ENCODE measurements at regions not wholly inside any gene's neighbourhood (a gene's known extent, or its start where the extent isn't known, plus 50 kb on each side); places are given as distances from the start of the nearest gene placed in this dataset.
"Not testable (repeated sequence)": the region's sequence is repeated elsewhere in the genome, so short reads cannot be mapped to it uniquely, and the experiment has no call there.

DNA sequence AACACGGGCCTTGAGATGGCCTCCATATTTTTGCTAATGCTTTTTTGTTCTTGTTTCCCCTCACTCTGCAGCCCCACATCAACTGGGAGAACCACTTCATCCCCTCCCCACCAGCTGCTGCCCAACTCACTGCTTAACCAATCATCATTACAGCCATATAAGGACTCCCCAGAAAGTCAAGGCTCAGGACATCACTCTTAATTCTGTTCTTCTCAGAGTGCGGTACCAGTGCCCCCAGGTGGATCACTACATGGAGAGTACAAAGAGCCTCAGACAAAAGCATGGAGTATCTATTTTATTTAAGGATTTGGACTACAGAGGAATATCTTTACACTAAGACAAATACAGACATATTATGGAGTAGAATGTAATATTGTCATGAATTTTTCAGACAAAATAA, 340.6 kb downstream of the PAX3 start:
- Mint-ChIP-seq H3K4me3 (no peak overlapping the region), H3K9me3 (peaks cover 0 to 3% (median 0%) of the 10 kb centered on the region in 8 donors), H3K27me3 (no peaks in the 10 kb centered on the region), H3K36me3 (no peaks in the 10 kb centered on the region), H3K27ac (no peak overlapping the region), H3K4me1 (no peaks in the 10 kb centered on the region)
- DNase-seq: no peak
- H3K27me3 ChIP-seq (ENCODE audit: insufficient read depth, low read length): no peaks in the 10 kb centered on the region
- POLR2A ChIA-PET (ENCODE audit: partially characterized antibody): no interaction called here
- H3K4me1 ChIP-seq (ENCODE audit: insufficient read depth, low read length): no peaks in the 10 kb centered on the region
- H3K36me3 ChIP-seq (ENCODE audit: insufficient read depth, low read length): no peaks in the 10 kb centered on the region
- CTCF ChIA-PET (ENCODE audit: partially characterized antibody): no interaction called here
- no peak overlapping the region for H3K4me3 ChIP-seq (ENCODE audit: low read length in 2 of 2)
- no peak overlapping the region for H3K27ac ChIP-seq (ENCODE audit: low read depth, low read length)
- intact Hi-C loops (cut with micrococcal nuclease): no loop called here
- no peaks in the 10 kb centered on the region for H3K9me3 ChIP-seq (ENCODE audit: control insufficient read depth in 1 of 2, low read length in 2 of 2)

DNA sequence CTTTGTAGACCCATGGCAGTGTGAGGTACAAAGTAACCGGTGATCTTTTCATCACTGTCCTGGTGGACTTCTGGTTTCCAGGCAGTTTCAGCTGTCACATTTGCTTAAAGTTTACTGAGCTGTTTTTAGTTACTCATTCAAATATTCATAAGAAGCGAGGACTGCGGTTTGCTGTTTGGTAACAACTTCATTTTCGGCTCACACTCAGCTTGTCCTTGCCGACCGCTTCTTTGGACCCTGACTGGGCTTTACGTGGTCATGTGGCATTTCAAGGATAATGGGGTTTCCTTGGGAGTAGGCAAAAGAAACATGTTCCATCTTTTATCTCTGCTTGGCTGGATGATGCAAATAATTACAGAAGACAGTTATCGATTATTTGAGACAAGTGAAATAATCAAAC, 350.7 kb downstream of the PAX3 start:
- intact Hi-C loops (cut with micrococcal nuclease): no loop called here
- Histone ChIP-seq H3K27ac (ENCODE audit: low read depth, low read length) (no peak overlapping the region), H3K9me3 (ENCODE audit: control insufficient read depth in 1 of 2, low read length in 2 of 2) (no peaks in the 10 kb centered on the region), H3K4me1 (ENCODE audit: insufficient read depth, low read length) (no peaks in the 10 kb centered on the region), H3K36me3 (ENCODE audit: insufficient read depth, low read length) (no peaks in the 10 kb centered on the region), H3K27me3 (ENCODE audit: insufficient read depth, low read length) (no peaks in the 10 kb centered on the region), H3K4me3 (ENCODE audit: low read length in 2 of 2) (no peak overlapping the region)
- H3K9me3 Mint-ChIP-seq: peaks cover 0 to 2% (median 0%) of the 10 kb centered on the region in 8 donors
- DNase-seq: no peak
- no peaks in the 10 kb centered on the region for H3K4me1 Mint-ChIP-seq
- no peaks in the 10 kb centered on the region for H3K36me3 Mint-ChIP-seq
- H3K27me3 Mint-ChIP-seq: peaks cover 3 to 4% of the 10 kb centered on the region in 2 donors
- H3K4me3 Mint-ChIP-seq: no peak overlapping the region
- ChIA-PET POLR2A (ENCODE audit: partially characterized antibody) (no interaction called here), CTCF (ENCODE audit: partially characterized antibody) (no interaction called here)
- no peak overlapping the region for H3K27ac Mint-ChIP-seq

DNA sequence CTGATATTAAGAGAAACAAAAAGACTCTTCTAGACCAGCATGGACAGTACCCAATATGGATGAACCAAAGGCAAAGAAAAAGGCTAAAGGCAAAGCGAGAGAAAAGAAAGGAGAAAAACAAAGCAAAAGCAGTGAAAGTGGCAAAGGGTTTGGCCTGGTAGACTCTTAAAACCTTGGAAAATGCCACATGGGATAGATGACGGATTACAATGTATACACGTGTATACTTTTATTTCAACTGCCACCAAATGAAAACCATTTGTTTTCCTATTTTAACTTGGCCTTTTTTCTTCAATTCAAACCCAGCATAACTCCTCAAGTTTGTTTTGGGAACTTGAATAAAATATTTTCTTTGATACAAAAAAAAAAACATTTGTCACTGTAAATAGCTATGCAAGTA, 354.3 kb downstream of the PAX3 start:
- H3K9me3 Mint-ChIP-seq; H3K4me1 ChIP-seq (ENCODE audit: insufficient read depth, low read length); POLR2A ChIA-PET (ENCODE audit: partially characterized antibody); DNase-seq; H3K36me3 ChIP-seq (ENCODE audit: insufficient read depth, low read length); H3K4me3 Mint-ChIP-seq; CTCF ChIA-PET (ENCODE audit: partially characterized antibody); H3K36me3 Mint-ChIP-seq; intact Hi-C loops (cut with micrococcal nuclease); H3K4me1 Mint-ChIP-seq; H3K4me3 ChIP-seq (ENCODE audit: low read length in 2 of 2); H3K27ac Mint-ChIP-seq; H3K9me3 ChIP-seq (ENCODE audit: control insufficient read depth in 1 of 2, low read length in 2 of 2); H3K27me3 Mint-ChIP-seq; H3K27me3 ChIP-seq (ENCODE audit: insufficient read depth, low read length); H3K27ac ChIP-seq (ENCODE audit: low read depth, low read length): not testable (repeated sequence)

GRCh38 chr2:221943076-221943810, 355.6 kb downstream of the PAX3 start:
- intact Hi-C loops (cut with micrococcal nuclease): no loop called here
- DNase-seq: no peak
- peaks cover 0 to 2% (median 0%) of the 10 kb centered on the region in 8 donors for H3K9me3 Mint-ChIP-seq
- H3K27me3 Mint-ChIP-seq: peaks cover 3% of the 10 kb centered on the region in 2 donors
- Histone ChIP-seq H3K27me3 (ENCODE audit: insufficient read depth, low read length) (no peaks in the 10 kb centered on the region), H3K36me3 (ENCODE audit: insufficient read depth, low read length) (no peaks in the 10 kb centered on the region), H3K4me1 (ENCODE audit: insufficient read depth, low read length) (no peaks in the 10 kb centered on the region), H3K27ac (ENCODE audit: low read depth, low read length) (no peak overlapping the region), H3K9me3 (ENCODE audit: control insufficient read depth in 1 of 2, low read length in 2 of 2) (no peaks in the 10 kb centered on the region), H3K4me3 (ENCODE audit: low read length in 2 of 2) (no peak overlapping the region)
- CTCF ChIA-PET (ENCODE audit: partially characterized antibody): no interaction called here
- H3K36me3 Mint-ChIP-seq: no peaks in the 10 kb centered on the region
- H3K4me3 Mint-ChIP-seq: no peak overlapping the region
- no peak overlapping the region for H3K27ac Mint-ChIP-seq
- POLR2A ChIA-PET (ENCODE audit: partially characterized antibody): no interaction called here
- no peaks in the 10 kb centered on the region for H3K4me1 Mint-ChIP-seq

DNA sequence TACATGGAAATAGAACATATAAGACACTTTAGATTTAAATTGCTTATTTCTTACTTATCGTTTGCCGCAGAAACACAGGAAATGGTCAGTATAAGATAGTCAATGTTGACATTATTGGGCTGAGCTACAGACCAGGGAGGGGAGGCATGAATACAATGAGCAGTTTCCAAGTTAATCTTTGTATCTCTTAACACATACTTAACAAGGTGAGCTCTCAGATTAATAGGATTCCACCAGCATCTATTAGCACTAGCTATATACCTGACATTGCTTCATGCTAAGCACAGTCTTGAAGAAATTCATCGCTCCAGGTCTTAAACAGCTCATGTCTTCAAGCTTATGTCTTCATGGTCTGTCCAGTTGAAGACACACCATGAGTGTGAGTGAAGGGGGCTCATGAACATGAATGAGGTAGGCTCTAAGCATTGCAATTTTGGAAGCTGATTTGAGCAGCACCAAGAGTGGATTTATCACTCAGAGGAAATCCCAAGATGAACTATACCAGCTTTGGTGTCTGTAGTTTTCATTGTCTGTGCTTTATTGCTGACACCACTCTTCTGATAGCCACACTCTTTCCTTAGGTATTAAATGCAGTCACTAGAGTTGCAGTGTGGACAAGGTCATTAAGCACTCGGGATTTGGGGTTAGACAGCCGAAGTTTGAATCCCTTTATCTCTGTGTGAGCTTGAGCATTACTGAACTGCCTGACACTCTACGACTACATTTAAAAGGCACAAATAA, 359.3 kb upstream of the EPHA4 start:
- Histone ChIP-seq H3K4me1 (ENCODE audit: insufficient read depth, low read length) (no peaks in the 10 kb centered on the region), H3K4me3 (ENCODE audit: low read length in 2 of 2) (no peak overlapping the region), H3K9me3 (ENCODE audit: control insufficient read depth in 1 of 2, low read length in 2 of 2) (no peaks in the 10 kb centered on the region), H3K27ac (ENCODE audit: low read depth, low read length) (no peak overlapping the region), H3K27me3 (ENCODE audit: insufficient read depth, low read length) (no peaks in the 10 kb centered on the region), H3K36me3 (ENCODE audit: insufficient read depth, low read length) (no peaks in the 10 kb centered on the region)
- ChIA-PET CTCF (ENCODE audit: partially characterized antibody) (no interaction called here), POLR2A (ENCODE audit: partially characterized antibody) (no interaction called here)
- Mint-ChIP-seq H3K27ac (no peak overlapping the region), H3K9me3 (peaks cover 0 to 5% (median 0%) of the 10 kb centered on the region in 8 donors), H3K27me3 (peaks cover 0 to 1% of the 10 kb centered on the region in 2 donors), H3K4me1 (no peaks in the 10 kb centered on the region), H3K4me3 (no peak overlapping the region), H3K36me3 (no peaks in the 10 kb centered on the region)
- no peak for DNase-seq
- intact Hi-C loops (cut with micrococcal nuclease): no loop called here

- POLR2A ChIA-PET (ENCODE audit: partially characterized antibody): no interaction called here
- Histone ChIP-seq H3K36me3 (ENCODE audit: insufficient read depth, low read length) (no peaks in the 10 kb centered on the region), H3K27me3 (ENCODE audit: insufficient read depth, low read length) (no peaks in the 10 kb centered on the region), H3K4me3 (ENCODE audit: low read length in 2 of 2) (no peak overlapping the region), H3K9me3 (ENCODE audit: control insufficient read depth in 1 of 2, low read length in 2 of 2) (no peaks in the 10 kb centered on the region), H3K27ac (ENCODE audit: low read depth, low read length) (no peak overlapping the region), H3K4me1 (ENCODE audit: insufficient read depth, low read length) (no peaks in the 10 kb centered on the region)
- Mint-ChIP-seq H3K36me3 (no peaks in the 10 kb centered on the region), H3K4me3 (no peak overlapping the region), H3K27me3 (peaks cover 0 to 1% of the 10 kb centered on the region in 2 donors), H3K9me3 (peaks cover 0 to 2% (median 0%) of the 10 kb centered on the region in 8 donors), H3K27ac (no peak overlapping the region), H3K4me1 (no peaks in the 10 kb centered on the region)
- intact Hi-C loops (cut with micrococcal nuclease): no loop called here
- CTCF ChIA-PET (ENCODE audit: partially characterized antibody): no interaction called here
- no peak for DNase-seq
Observed at GRCh38 chr2:221929259-221929658, 357.2 kb upstream of the EPHA4 start.

GRCh38 chr2:221926327-221926726, 354.2 kb upstream of the EPHA4 start:
- Histone ChIP-seq H3K27me3 (ENCODE audit: insufficient read depth, low read length) (no peaks in the 10 kb centered on the region), H3K4me3 (ENCODE audit: low read length in 2 of 2) (no peak overlapping the region), H3K9me3 (ENCODE audit: control insufficient read depth in 1 of 2, low read length in 2 of 2) (no peaks in the 10 kb centered on the region), H3K36me3 (ENCODE audit: insufficient read depth, low read length) (no peaks in the 10 kb centered on the region), H3K27ac (ENCODE audit: low read depth, low read length) (no peak overlapping the region), H3K4me1 (ENCODE audit: insufficient read depth, low read length) (no peaks in the 10 kb centered on the region)
- Mint-ChIP-seq H3K27ac (no peak overlapping the region), H3K4me1 (no peaks in the 10 kb centered on the region), H3K4me3 (no peak overlapping the region), H3K9me3 (peaks cover 0 to 2% (median 0%) of the 10 kb centered on the region in 8 donors), H3K36me3 (no peaks in the 10 kb centered on the region), H3K27me3 (peaks cover 0 to 1% of the 10 kb centered on the region in 2 donors)
- DNase-seq: no peak
- POLR2A ChIA-PET (ENCODE audit: partially characterized antibody): no interaction called here
- intact Hi-C loops (cut with micrococcal nuclease): no loop called here
- CTCF ChIA-PET (ENCODE audit: partially characterized antibody): no interaction called here

All from CD4-positive, alpha-beta memory T cell (primary cell).